HepG2 (cell line): ENCODE measurements at regions not wholly inside any gene's neighbourhood (a gene's known extent, or its start where the extent isn't known, plus 50 kb on each side); places are given as distances from the start of the nearest gene placed in this dataset.

Experiments used
- ATAC-seq: fragments of 200-7000 bp; cut with Tn5 transposase; 3 replicates; pipeline ENCODE4 v1.9.1; 2020; ENCODE audit warnings: mild to moderate bottlenecking, moderate library complexity
- BruUV-seq: library from RNA; stranded (reverse); fragments of 400-500 nt; replicated peaks from 2 replicates; lab custom pipeline; 2021; lab: Mats Ljungman, UMichigan
- CTCF ChIA-PET: fragments of 300-600 bp; formaldehyde crosslinking; extraction: SDS; loops from one replicate; lab custom pipeline; 2021; ENCODE audit warnings: low total read pairs, inconsistent platforms, low intra/inter-chr PET ratio; lab: Yijun Ruan, JAX
- POLR2A ChIA-PET: fragments of 350-600 bp; sonication (Branson Sonifier 250); formaldehyde crosslinking; loops from one replicate; lab custom pipeline; 2020; ENCODE audit warnings: antibody characterized with exemption, inconsistent platforms; lab: Yijun Ruan, JAX
- DNase-seq: peaks from one replicate; pipeline ENCODE4 v3.0.0-alpha.2; 2015; ENCODE audit warnings: low spot score
- FAIRE-seq: peaks from 3 replicates; lab custom pipeline; 2011; peaks lifted over from hg19 to GRCh38; lab: Jason Lieb, UNC
- H2AFZ ChIP-seq: one replicate; pipeline ENCODE4 v1.6.1; 2011; ENCODE audit warnings: low read length, inconsistent platforms
- H3K27ac ChIP-seq: fragments of 300-600 bp; 3 replicates; pipeline ENCODE4 v1.8.0; 2011; ENCODE audit warnings: mixed run types, mild to moderate bottlenecking, mixed read lengths, low read length, inconsistent platforms; ENCODE audit not compliant: insufficient read depth; ENCODE audit errors: extremely low read length
- H3K27me3 ChIP-seq, 2 experiments: fragments of 200-600 bp in 1 of 2; 2 replicates in 1 of 2; 3 replicates in 1 of 2; pipeline versions ENCODE4 v1.6.0 to v1.8.0; 2011; ENCODE audit warnings: low read length in 2 of 2, mild to moderate bottlenecking in 2 of 2, moderate library complexity in 2 of 2, inconsistent platforms in 1 of 2; ENCODE audit not compliant: insufficient read depth in 2 of 2, control insufficient read depth in 1 of 2
- H3K36me3 ChIP-seq, 2 experiments: fragments of 200-600 bp in 1 of 2; replicated peaks in 1 of 2; 2 replicates in 1 of 2; 3 replicates in 1 of 2; pipeline versions ENCODE4 v1.5.1 to v1.8.0; 2011; ENCODE audit warnings: low read length in 2 of 2, inconsistent platforms in 1 of 2; ENCODE audit not compliant: insufficient read depth in 2 of 2, control insufficient read depth in 1 of 2
- H3K4me1 ChIP-seq: 2 replicates; pipeline ENCODE4 v1.5.1; 2012; ENCODE audit warnings: low read length, inconsistent platforms; ENCODE audit not compliant: insufficient read depth
- H3K4me2 ChIP-seq: 2 replicates; pipeline ENCODE4 v1.6.0; 2011; ENCODE audit warnings: low read depth, low read length, inconsistent platforms
- H3K4me3 ChIP-seq, 3 experiments: fragments of 200-600 bp in 1 of 3; sonication (generic), shearing (Covaris generic) in 1 of 3; replicated peaks in 1 of 3; 2 replicates each; pipeline ENCODE4 v1.5.1; 2011 to 2016; ENCODE audit warnings: low read length in 3 of 3, inconsistent platforms in 2 of 3, low read depth in 2 of 3, mild to moderate bottlenecking in 2 of 3, control low read depth in 1 of 3, mixed read lengths in 1 of 3; ENCODE audit not compliant: insufficient read depth in 1 of 3
- H3K79me2 ChIP-seq: one replicate; pipeline ENCODE4 v1.6.1; 2011; ENCODE audit warnings: low read length, inconsistent platforms; ENCODE audit not compliant: insufficient read depth
- H3K9ac ChIP-seq: 2 replicates; pipeline ENCODE4 v1.6.0; 2011; ENCODE audit warnings: mild to moderate bottlenecking, low read depth, low read length, inconsistent platforms; ENCODE audit not compliant: insufficient read depth
- H3K9me3 ChIP-seq: 2 replicates; pipeline ENCODE4 v1.5.1; 2012; ENCODE audit warnings: mild to moderate bottlenecking, low read length
- H4K20me1 ChIP-seq: 2 replicates; pipeline ENCODE4 v1.6.0; 2011; ENCODE audit warnings: inconsistent platforms, mild to moderate bottlenecking, low read length, moderate library complexity; ENCODE audit not compliant: insufficient read depth
- AKAP8 ChIP-seq: sonication (generic); formaldehyde crosslinking; IDR thresholded peaks from 2 replicates; pipeline ENCODE4 v1.5.1; 2020; ENCODE audit warnings: mild to moderate bottlenecking, missing genetic modification reagents
- HOXA9 ChIP-seq: sonication (generic); formaldehyde crosslinking; IDR thresholded peaks from 2 replicates; pipeline ENCODE4 v1.8.1; 2022; ENCODE audit warnings: missing genetic modification reagents, mild to moderate bottlenecking, moderate library complexity, borderline replicate concordance
- MYC ChIP-seq: sonication (generic); formaldehyde crosslinking; IDR thresholded peaks from 2 replicates; pipeline ENCODE4 v1.9.0; 2021; ENCODE audit warnings: missing genetic modification reagents, borderline replicate concordance
- NFKBIZ ChIP-seq: IDR thresholded peaks from 2 replicates; pipeline ENCODE4 v1.6.1; 2018; ENCODE audit warnings: missing genetic modification reagents, missing compliant biosample characterization
- ZNF713 ChIP-seq: sonication (generic); formaldehyde crosslinking; IDR thresholded peaks from 2 replicates; pipeline ENCODE4 v1.4.0; 2020; ENCODE audit warnings: mild to moderate bottlenecking, missing genetic modification reagents
- WGBS: methylation state at CpG from one replicate; pipeline ENCODE4 v1.1.6; 2017; ENCODE audit warnings: low lambda C conversion rate; 5-methylcytosine and 5-hydroxymethylcytosine counted together
- in situ Hi-C: cut with HindIII; loops from 2 replicates; pipeline ENCODE4 v1.10.0; 2017; ENCODE audit warnings: low pct_unique_long_range_greater_than_20kb; ENCODE audit not compliant: extremely low pct_ligation_motif_present
- intact Hi-C: fragments of 100-400 bp; cut with micrococcal nuclease; formaldehyde crosslinking; loops from one replicate; pipeline ENCODE4 v1.10.0; 2022; ENCODE audit not compliant: unreplicated experiment
- TF ChIP-seq, protein P1 (sequence below): fragments of 450-650 bp; IDR thresholded peaks from 2 replicates; pipeline ENCODE4 v1.6.1; 2017; ENCODE audit warnings: mild to moderate bottlenecking
- TF ChIP-seq, protein P2 (sequence below): sonication (generic); formaldehyde crosslinking; IDR thresholded peaks from 2 replicates; pipeline ENCODE4 v1.4.0; 2020; ENCODE audit warnings: mild to moderate bottlenecking, missing genetic modification reagents

DNA sequence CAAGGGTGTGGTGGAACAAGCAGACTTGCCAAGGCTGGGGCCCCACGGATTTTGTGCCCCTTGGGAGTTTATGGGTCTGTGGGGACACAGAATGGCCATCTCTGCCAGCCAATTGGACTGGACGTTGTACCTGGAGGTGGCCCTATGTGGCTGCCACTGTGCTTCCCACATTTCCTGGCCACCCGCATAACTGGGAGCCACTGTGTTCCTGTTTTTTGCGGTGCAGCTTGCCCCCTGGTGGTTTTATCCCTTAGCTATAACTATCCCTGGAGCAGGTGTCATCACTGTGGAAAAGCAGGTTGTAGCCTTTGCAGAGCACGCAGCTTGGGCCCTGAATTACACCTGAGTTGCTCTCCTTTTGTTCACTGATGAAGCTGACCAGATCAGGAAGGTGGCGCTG is 306.3 kb downstream of the ZPLD1 start (continued):
- TF ChIP-seq, protein P1, sequence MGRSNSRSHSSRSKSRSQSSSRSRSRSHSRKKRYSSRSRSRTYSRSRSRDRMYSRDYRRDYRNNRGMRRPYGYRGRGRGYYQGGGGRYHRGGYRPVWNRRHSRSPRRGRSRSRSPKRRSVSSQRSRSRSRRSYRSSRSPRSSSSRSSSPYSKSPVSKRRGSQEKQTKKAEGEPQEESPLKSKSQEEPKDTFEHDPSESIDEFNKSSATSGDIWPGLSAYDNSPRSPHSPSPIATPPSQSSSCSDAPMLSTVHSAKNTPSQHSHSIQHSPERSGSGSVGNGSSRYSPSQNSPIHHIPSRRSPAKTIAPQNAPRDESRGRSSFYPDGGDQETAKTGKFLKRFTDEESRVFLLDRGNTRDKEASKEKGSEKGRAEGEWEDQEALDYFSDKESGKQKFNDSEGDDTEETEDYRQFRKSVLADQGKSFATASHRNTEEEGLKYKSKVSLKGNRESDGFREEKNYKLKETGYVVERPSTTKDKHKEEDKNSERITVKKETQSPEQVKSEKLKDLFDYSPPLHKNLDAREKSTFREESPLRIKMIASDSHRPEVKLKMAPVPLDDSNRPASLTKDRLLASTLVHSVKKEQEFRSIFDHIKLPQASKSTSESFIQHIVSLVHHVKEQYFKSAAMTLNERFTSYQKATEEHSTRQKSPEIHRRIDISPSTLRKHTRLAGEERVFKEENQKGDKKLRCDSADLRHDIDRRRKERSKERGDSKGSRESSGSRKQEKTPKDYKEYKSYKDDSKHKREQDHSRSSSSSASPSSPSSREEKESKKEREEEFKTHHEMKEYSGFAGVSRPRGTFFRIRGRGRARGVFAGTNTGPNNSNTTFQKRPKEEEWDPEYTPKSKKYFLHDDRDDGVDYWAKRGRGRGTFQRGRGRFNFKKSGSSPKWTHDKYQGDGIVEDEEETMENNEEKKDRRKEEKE: no peak
- TF ChIP-seq NFKBIZ: no peak
- TF ChIP-seq, protein P2, sequence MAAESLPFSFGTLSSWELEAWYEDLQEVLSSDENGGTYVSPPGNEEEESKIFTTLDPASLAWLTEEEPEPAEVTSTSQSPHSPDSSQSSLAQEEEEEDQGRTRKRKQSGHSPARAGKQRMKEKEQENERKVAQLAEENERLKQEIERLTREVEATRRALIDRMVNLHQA (CRISPR knock-in tag): no peak
- no peak for TF ChIP-seq MYC (CRISPR knock-in tag)

DNA sequence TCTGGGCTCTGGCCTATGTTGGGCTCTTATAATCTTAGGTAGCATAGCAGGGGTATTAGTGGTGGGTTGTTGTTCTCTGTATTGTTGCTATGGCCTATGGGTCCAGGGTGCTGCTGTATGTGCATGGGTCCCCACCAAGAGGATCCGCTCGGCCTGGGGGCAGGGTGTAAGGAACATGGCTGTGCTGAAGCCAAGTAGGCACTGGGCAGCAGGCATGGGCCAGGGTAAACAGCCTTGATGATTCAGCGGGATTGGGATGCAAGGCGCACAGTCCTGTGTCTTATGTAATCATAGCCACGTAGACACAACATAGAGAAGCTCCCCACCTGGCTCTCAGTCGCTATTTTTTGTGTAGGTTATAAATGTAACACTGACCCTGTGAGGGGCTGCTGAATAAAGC is 306.9 kb downstream of the ZPLD1 start:
- Histone ChIP-seq H3K27me3 (no peaks in the 10 kb centered on the region), H2AFZ (no peak overlapping the region), H3K27ac (no peak overlapping the region), H3K4me1 (no peaks in the 10 kb centered on the region), H4K20me1 (no peaks in the 10 kb centered on the region), H3K9me3 (no peaks in the 10 kb centered on the region), H3K4me2 (no peak overlapping the region), H3K9ac (no peak overlapping the region), H3K79me2 (no peaks in the 10 kb centered on the region), H3K4me3 (no peak overlapping the region), H3K36me3 (no peaks in the 10 kb centered on the region)
- 39% methylated on average over 5 of the region's 6 CpGs for WGBS
- ATAC-seq (no peak), DNase-seq (no peak), FAIRE-seq (no peak)
- in situ Hi-C loops: no loop called here
- ChIA-PET CTCF (interaction anchor here (1.2 kb wide), 1 partner anchor 68 kb away, joined by 4 read pairs; no protein-coding TSS in a partner anchor), POLR2A (no interaction called here)
- intact Hi-C loops: loop anchor here (1.0 kb wide), 1 partner anchor 68 kb away; no protein-coding TSS in a partner anchor
- no TSS peak for BruUV-seq
- no peak for TF ChIP-seq ZNF713 (CRISPR knock-in tag)
- no peak for TF ChIP-seq HOXA9 (CRISPR knock-in tag)
- no peak for TF ChIP-seq AKAP8
